ENCODE measurements at regions not wholly inside any gene's neighbourhood (a gene's known extent, or its start where the extent isn't known, plus 50 kb on each side); places are given as distances from the start of the nearest gene placed in this dataset.

DNA sequence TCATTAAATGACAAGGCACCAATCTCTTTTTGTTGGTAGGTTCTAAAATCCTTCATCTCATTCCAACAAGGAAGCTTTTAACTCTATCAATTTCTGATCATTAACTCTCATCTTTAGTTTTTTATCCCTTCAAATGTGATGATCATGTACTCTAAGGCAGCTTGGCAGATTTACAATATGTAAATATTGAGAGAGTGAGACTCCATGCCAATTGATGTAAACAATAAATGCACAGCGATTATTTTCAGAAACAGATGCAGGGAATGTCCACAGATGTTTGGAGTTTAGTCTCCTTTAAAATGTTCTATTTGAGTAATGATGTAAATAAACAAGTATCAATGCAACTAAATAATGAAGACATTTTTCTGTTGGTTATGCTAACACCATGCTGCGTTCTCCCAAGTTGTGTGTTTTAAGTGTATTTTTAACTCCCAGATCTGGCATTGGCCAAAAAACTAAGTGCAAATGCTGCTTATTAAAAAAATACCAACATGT, 213.8 kb downstream of the AHR start:
- DNase-seq (ENCODE audit: low spot score) (no peak), ATAC-seq (no peak)

GRCh38 chr7:17516771-17517170, 218.3 kb downstream of the AHR start:
- ATAC-seq (no peak), DNase-seq (ENCODE audit: low spot score) (no peak)

DNA sequence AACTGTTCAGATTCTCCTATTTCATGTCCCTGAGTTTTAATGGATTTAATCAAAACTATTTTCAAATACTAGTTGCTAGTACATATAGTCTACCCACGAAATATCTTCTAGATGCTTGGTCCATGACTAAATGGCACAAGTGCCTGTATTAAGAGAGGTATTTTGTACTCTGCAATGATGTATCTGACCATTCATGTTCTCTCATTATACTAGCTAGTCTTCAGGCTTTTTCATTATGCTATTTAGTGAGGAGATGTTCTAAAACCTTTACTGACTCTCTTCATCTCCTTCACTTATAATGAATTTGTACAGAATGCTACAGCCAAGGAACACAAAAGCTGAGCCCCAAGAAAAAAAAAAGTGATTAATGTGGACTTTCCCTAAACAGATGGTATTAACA, 222.5 kb downstream of the AHR start:
- DNase-seq (ENCODE audit: low spot score) (no peak), ATAC-seq (no peak)

- DNase-seq (ENCODE audit: low spot score) = no peak
- no peak for ATAC-seq
Measured at GRCh38 chr7:17521437-17521836, 223.0 kb downstream of the AHR start.

DNA sequence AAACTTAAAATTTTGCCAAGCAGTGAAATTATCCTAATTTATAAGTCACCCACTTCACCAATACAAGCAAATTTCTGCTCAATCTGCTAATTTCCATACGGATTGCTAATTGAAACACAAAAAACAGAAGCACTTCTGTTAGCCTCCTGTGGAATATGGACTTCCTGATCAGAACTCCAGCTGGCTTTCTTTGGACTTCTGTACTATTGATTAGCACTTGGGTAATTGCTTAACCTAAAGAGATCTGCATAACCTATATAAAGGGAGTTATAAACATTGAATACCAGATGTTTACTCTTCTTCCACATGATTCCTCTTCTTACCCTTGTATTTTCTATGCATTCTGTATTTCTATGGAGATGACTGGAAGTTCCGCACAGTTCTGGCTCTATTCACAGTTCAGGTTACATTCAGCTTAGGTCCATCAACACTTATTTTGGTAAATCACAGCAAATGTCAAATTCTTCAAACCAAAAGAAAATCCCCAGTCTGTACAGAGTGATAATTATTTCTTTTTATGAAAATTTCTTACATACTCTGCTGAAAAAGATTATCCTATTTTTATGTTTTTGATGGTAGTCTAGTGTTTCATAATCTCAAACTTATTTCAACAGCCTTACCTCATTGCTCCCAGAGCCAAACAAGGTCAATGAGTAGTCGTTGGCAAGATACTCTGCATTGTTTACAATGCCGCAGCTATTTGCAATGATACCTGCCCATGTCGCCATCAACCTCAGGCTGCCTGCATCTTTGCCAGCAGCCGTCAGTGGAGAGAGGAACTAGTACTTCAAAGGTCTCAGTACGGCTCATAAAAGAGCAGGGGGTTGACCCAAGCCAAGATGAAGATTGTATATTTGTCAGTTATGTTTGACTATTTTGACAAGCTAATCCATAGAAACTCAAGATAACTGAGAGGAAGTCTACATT, 225.6 kb downstream of the AHR start:
- DNase-seq (ENCODE audit: low spot score) = peak; percentile 91
- peak; percentile 90 for ATAC-seq

- peak; percentile 51 for ATAC-seq
- DNase-seq (ENCODE audit: low spot score) = no peak
Measured at GRCh38 chr7:17524746-17525145, 226.3 kb downstream of the AHR start.

DNA sequence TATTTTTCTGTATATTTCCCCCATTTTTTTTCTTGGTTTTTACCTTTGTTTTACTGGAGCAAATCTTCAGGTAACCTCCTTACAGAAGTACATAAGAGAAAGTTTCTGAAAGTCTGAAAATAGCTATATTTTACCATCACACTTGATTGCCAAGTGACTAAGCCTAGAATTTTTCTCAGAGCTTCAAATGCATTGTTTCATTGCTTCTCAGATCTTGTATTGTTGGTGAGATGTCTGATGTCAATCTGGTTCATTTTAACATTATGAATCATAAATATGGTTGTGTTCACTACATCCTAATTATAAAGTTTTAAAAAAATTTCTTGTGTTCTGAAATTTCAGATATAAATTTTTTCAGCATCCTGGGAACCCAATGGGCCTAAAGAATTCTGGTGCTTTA, 228.2 kb downstream of the AHR start:
- ATAC-seq = no peak
- no peak for DNase-seq (ENCODE audit: low spot score)

DNA sequence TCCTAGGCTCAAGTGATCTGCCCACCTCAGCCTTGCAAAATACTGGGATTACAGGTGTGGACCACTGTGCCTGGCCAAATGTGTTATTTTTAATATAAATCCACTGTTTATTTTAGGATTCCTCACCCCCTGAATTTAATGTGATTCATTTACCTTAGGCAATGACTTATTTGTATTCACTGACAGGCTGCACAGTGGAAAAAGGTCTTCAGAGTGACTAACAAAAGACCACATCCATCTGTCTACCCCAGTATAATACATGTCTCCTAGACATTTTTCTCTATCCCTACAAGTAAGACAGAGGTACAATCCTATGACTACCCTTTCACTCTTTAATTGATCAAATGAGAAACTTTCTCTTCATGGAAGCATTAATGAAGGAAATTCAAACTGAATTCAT, 230.2 kb downstream of the AHR start:
- ATAC-seq (no peak), DNase-seq (ENCODE audit: low spot score) (no peak)

- peak; percentile 48 for ATAC-seq
- DNase-seq (ENCODE audit: low spot score) = no peak
Measured at GRCh38 chr7:17530244-17530643, 231.8 kb downstream of the AHR start.

- DNase-seq (ENCODE audit: low spot score) = no peak
- ATAC-seq = peak; percentile 96
Measured at GRCh38 chr7:17530741-17531421, 232.4 kb downstream of the AHR start.

DNA sequence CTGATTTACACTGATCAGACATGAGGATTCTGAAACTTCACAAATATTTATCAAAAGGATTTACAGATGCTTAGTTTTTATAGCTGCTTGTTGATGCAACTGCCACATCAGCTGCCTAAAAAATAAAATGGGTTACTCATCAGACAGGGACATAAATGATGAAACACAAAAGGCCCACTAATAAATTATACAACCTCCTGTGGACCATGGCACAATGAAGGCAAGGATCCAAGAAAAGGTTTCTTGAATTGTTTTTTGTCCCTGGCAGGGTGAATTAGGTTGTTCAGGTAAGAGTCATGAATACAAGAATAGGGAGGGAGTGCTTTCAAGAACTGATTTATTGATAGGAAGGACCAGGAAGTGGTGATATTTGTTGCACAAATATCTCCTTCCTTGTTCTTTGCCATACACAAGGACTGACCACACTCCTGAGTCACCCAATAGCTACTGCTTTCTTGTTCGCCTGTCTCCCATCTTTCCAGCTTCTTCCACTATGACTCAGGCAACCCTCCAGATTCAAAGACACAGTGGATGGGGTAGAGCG, 234.5 kb downstream of the AHR start:
- ATAC-seq (no peak), DNase-seq (ENCODE audit: low spot score) (no peak)

- ATAC-seq (no peak), DNase-seq (ENCODE audit: low spot score) (no peak)
Measured at GRCh38 chr7:17534348-17534747, 235.9 kb downstream of the AHR start.

- DNase-seq (ENCODE audit: low spot score) (no peak), ATAC-seq (no peak)
Measured at GRCh38 chr7:17535776-17536175, 237.3 kb downstream of the AHR start.

GRCh38 chr7:17544401-17544800, 245.9 kb downstream of the AHR start:
- ATAC-seq = no peak
- no peak for DNase-seq (ENCODE audit: low spot score)

DNA sequence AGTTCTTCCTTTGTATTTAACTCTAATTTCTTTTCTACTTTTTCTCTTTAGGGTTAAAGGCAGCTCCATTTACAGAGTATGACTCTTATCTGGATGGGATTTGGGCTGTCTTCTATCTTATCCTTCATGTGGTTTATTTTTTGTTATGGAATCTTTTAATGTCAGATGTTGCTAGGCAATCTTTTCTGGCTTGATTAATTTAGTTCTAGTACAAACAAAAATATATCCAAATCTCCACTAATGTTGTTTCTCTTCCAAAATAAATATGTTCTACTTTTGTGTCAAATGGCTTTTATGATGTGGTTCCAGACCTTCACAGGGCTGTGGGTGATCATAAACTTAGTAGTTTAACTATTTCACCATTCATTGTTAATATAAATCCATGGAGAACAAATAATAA, 246.9 kb downstream of the AHR start:
- peak; percentile 15 for ATAC-seq
- no peak for DNase-seq (ENCODE audit: low spot score)

GRCh38 chr7:17546189-17546588, 247.7 kb downstream of the AHR start:
- DNase-seq (ENCODE audit: low spot score) (no peak), ATAC-seq (peak; percentile 31)

DNA sequence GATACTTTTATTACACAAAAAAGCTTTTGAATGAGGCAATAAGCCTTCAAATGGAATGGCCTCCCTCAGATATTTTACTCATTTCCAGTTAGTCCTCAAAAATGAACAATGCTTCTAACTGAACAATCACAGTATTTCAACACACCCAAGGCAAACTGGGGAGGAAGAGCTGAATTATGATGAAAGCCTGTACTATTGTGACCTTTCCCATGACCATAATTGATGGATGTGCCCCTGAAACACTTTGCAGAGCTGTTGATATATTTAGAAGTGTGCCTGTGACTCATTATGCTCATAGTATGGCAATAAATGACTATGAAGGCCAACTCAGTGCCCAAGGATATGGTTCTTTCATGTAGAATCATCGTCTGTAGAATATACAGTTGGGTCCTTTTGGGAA, 248.1 kb downstream of the AHR start:
- ATAC-seq (no peak), DNase-seq (ENCODE audit: low spot score) (no peak)

GRCh38 chr7:17548014-17548653, 249.7 kb downstream of the AHR start:
- ATAC-seq = no peak
- no peak for DNase-seq (ENCODE audit: low spot score)

GRCh38 chr7:17549406-17549805, 251.0 kb downstream of the AHR start:
- no peak for ATAC-seq
- no peak for DNase-seq (ENCODE audit: low spot score)

GRCh38 chr7:17552373-17552772, 253.9 kb downstream of the AHR start:
- ATAC-seq (no peak), DNase-seq (ENCODE audit: low spot score) (no peak)

DNA sequence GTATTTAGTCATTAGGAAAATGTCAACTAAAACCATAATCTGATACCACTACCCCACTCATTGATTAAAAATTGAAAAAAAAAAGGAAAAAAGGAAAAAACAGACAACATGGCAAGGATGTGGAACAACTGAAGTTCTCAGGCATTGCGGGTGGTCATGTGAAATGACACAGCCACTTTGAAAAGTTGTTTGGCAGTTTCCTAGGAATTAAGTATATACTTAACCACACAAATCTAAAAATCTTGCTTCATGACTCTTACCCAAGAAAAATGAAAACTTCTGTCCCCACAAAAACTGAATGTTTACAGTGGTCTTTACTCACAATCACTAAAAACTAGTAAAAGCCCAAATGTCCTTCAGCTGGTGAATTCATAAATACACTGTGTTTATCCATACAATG, 254.5 kb downstream of the AHR start:
- DNase-seq (ENCODE audit: low spot score) = no peak
- no peak for ATAC-seq
